IPS DF 4.7 (cell line): ENCODE measurements at regions not wholly inside any gene's neighbourhood (a gene's known extent, or its start where the extent isn't known, plus 50 kb on each side); places are given as distances from the start of the nearest gene placed in this dataset.

ENCODE experiments used
- DNase-seq: peaks from one replicate; pipeline ENCODE4 v3.0.0-alpha.2; 2013; ENCODE audit warnings: low spot score; ENCODE audit errors: extremely low read depth

DNA sequence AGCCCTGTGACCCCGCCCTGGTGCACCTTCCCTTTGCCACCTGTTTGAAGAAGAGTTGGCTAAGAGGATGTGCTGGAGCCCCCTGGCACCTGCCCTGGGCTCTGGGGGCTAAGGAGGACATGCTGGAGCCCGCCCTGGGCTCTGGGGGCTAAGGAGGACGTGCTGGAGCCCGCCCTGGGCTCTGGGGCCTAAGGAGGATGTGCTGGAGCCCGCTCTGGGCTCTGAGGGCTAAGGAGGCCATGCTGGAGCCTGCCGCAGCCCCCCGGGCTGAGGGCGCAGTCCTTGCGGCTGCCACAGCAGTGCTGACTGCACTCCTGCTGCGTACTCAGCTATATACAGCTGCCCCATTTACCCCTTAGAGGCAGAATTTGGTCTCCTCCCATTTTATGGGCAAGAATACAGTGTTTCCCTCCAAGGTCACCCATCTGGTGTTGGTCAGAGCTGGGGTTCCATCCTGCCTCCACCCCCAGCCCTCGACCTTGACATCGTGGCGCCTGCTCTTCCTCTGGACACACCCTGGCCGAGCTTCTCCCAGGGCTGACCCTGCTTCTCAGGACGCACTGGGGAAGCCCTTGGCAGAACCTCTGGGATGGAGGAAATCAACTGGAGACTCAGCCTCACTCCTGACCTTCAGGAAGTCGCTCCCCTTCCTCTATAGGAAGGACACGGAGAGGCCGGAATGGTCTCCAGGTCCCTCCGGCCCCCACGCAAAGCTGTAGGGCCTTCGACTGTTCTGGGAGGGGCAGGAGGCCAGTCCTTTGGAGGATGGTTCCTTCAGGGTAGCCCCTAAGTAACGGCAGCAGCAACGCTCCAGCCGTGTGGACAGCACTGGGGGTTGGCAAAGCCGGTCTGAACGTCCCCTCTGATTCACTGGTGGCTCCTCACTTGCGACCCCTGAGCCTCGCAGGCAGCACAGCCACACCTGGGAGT, 65.0 kb upstream of the HPCAL1 start:
- no peak for DNase-seq

DNA sequence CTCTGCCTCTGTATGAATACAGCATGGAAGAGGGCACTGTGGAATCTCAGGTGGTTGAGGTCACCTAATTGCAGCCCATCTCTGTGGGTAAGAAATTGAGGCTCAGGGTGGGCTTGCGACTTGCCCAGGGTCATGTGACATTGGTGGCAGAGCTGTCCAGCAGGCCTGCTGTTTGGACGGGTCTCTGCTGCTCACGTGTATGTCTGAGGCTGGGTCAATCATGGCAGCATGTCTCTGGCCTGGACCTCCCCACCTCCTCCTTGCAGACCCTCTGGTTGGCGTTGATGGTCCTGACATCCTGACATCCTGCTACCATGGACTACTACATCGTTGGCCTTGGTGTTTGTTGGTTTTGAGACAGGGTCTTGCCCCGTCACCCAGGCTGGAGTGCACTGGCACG, 64.3 kb upstream of the HPCAL1 start:
- no peak for DNase-seq

DNA sequence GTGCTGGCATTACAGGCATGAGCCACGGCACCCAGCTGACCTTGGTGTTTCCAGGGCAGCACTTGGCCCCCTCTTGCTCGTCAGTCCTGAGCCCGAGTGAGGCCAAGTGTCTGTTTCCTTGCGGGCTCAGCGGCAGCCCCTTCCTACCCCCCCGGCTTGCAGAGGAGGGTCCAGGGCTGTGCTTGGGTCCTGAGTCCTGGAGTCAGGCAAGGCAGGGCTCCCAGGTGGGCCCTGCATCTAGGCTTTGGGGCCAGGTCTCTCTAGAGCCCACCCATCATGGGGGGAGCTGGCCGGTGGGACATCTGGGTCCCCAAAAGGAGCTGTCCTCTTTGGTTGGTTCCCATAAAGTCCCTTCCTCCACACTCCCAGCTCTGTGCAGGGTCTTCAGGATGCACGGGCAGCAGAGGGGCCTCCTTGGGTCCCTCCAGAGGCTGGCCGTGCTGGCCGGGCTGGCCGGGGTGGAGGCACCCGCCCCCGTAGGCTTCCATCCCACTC, 63.7 kb upstream of the HPCAL1 start:
- DNase-seq, result no peak

DNA sequence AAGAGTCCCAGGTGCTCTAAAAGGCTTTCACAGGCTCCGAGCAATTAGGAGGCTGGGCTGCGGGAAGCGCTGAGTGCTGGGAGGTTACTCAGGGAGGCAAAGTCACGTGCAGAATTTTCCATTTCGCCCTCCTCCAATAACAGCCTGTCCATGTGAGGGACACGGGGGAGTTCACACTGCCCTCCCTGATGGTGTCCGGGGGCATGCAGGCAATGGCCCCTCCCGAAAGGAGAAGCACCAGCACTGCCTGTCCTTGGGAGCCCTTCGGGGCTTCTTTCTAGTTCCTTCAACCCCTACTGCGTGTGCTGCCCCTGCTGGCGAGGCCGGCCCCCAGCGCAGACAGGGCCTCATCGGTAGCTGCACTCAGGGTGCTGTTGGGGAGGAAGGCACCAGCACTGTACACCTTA, 63.1 kb upstream of the HPCAL1 start:
- peak; percentile 9 for DNase-seq

DNA sequence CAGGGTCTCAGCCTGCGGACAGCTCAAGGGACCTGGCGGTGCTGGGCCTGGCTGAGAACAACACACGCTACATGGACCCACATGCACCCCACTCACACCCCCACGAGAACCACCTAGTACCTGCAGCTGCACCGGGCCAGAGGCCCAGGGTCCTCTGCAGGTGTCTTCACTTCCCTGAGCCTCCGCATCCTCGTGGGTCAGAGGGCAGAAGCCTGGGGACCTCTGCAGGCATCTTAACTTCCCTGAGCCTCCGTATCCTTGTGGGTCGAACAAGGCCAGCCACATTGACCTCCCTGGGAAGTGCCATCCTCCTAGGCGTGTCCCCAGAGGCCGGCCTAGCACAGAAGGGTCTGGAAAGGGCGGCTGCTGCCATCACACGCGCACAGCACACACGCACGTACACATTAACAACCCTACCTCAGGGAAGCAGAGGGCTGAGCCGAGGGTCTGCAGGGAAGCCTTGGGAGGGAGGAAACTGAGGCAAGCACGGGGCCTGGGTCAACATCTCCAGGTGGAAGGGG, 62.5 kb upstream of the HPCAL1 start:
- no peak for DNase-seq

DNA sequence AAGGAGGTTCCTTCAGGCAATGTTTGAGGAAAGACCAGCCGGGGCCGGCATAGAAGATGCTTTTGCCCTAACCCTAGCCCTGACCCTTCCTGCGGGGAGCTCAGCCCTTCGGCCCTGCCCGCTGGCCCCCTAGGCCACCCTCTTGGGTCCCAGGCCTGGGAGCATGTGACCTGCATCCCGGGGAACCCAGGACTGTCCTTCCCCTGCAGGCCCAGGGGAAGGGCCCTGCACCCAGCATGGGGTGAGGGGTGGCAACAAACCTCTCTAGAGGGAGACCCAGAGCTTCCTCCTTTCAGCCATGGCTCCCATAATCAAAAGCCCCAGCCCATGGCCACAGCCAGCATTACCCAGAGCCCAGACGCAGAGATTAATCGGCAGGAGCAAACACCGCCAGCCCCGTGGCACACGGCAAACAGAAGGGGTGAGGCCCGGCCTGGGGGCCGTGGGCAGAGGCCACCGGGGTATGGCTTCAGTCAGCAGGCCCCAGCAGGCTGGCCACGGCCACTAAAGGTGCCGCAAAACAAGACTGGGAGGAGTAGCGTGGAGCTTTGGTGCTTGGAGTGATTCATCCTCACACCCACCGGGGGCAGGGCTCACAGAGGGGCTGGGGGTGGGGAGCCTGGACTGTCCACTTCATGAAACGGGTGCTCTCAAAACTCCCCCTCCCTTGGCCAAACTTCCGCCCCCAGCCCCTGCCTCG, 61.6 kb upstream of the HPCAL1 start:
- DNase-seq, result no peak

DNA sequence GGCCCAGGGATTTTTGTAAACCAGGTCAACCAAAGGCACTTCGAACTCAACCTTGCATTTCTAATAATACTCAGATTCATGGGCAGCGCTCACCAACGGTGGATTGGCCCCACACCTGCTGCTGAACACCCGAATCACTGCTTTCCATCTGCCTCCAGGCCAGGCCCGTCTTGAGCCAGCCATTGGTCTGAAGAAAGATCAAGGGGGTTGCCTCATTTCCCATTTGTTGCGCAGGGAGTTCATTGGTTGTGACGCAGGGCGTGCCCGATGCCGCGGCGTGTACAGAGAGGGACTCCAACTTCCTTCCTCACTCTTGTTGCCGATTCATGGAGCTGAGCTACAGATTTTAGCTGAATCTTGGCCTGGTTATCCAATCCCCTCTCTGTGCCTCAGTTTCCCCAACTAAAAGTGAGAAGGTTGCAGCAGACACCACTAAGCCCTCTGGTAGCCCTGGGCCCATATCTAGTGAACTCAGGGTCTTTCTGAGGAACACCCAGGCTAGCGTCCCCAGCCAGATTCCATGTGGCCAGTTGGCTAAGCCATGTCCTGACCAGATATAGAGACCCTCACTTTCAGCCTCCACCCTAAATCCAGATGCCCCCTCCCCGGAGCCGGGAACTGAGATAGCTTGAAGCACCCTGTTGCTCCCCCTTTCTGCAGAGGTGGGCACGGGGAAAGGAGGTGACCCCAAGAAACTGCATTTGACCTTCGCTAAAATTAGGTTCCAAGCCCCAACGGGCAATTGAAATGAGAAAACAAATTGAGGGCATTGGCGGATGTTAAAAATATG, 60.9 kb upstream of the HPCAL1 start:
- DNase-seq, result no peak

DNA sequence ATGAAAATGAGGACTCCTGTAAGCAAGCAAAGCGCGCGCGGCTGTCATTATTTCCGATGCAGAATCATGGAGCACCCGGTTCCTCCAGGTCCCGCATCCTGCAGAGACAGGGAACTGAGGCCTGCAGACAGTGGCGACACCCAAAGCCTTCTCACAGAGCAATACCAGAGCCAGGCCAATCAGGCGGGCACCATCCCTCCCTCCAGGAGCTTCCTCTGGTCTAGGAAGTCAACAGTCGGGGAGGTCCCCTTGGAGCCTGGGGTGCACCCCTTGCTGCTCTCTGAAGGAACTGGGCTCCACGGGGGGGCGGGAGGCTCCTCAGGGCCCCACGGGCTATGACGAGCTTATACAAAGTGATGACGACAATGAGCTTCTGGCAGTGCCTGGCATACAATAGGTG, 60.3 kb upstream of the HPCAL1 start:
- no peak for DNase-seq

DNA sequence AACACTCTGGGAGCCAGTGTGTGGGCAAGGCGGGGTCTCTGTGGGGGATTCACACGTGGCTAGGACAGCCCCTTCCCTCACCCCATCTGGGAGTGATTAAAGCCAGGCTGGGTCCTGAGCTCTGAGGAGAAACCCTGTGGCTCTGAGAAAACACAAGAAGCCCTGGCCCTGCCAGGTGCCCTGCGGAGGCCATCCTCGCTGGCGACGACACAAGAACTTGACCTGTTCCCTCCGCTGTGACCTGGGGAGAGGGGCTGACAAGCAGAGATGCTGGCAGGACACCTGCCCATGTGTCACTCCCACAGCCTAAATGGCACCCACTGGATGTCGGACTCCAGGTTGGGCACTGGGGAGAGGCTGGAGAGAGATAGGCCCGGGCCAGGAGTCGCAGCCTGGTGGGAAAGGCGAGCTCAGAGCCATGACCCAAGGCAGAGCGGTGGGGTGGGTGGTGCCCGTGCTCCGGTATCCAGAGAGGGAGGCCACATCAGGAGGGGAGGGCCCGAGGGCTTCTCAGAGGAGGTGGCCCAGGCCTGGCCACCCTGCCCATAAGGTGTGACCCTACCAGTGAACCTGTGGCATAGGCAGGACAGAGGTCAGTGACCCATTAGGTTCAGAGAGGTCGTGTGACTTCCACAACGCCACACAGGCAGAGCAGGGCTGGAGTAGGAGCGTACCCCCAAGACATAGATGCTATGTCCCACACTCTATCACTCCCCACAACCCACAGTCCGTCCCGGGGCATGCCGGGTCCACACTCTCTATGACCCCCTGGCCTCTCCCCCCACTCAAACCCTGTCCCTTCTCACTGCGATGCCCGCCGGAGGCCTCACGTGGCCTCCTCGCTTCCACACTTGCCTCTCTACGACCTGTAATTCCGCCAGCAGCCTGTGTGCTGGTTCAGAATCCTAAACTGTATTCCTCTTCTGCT, 59.4 kb upstream of the HPCAL1 start:
- DNase-seq, result no peak

DNA sequence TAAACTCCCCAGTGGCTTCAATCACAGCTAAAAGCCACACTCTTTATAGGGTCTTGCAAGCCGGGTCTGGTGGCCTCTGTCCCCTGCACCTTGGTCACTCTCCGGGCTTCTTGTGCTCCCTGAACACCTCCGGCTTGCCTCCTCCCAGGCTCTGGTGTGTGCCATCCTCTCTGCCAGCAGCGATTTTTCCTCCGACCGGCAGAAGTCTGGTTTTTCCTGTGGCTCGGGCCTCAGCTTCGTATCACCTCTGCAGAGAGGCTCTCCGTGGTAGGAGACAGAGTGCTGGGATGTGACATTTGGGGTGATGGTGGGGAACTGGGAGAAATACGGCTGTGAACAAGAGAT, 58.8 kb upstream of the HPCAL1 start:
- DNase-seq, result no peak

DNA sequence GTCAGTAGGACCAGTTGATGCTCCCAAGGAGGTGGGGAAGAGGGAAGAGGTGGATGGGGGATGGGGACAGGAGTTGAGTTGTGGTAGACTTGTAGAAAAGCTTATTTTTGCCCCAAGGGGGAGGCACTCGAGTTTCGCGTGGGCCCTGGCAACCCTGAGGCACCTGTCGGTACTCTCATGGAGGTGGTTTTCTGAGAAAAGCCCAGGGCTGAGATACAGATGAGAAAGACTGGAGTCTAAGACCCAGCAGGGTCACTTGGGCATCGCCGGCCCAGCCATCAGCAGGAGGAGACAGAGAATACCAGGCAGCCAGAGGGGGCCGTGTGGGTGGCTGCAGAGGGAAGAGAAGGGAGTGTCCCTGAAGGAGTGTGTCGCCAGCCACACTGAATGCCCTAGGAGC, 57.7 kb upstream of the HPCAL1 start:
- no peak for DNase-seq

DNA sequence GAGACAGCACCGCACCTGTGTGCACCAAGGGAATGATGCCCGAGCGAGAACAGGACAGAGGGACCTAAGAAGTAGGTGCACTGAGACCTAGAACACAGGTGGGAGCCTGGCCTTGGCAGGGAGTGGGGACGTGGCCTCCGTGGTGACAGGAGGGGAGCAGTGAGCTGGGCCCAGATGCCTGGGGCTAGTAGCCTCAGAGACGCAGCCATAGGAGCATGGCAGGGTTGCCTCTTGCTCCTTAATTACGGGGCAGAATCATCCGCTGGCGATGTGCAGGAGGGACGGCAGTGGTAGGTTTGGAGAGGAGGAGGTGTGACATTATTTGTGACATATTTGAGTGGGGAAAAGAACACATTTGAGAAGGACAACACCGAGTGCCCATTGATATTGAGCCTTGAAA, 57.0 kb upstream of the HPCAL1 start:
- no peak for DNase-seq

DNA sequence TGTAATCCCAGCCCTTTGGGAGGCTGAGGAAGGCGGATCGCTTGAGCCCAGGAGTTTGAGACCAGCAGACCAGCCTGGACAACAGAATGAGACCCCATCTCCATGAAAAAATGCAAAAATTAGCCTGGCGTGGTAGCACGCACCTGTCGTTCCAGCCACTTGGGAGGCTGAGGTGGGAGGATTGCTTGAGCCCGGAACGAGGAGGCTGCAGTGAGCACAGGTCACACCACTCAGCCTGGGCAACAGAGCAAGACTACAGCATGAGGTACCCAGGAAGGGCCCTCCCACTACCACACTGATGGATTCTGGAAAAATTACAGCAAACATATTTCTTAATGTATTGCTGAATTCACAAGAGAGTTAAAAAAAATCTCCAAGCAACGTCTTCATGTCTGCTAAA, 56.3 kb upstream of the HPCAL1 start:
- DNase-seq, result no peak

DNA sequence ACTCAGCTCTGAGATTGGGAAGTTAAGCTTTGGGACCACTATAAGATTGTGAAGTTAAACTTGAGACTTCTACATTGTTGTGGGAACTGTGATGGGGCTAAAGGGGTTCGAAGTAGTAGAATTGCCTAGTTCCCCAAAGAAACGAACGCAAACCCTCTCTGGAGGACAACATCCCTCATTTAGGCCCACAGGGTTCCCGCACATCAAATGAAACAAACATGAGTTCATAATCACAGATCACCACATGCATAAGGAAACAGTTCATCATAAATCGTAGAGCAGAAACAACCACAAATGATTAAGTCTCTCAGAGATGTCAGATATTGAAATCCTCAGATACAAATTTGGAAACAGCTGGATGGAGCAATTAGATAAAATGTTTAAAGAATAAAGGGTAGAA, 55.9 kb upstream of the HPCAL1 start:
- no peak for DNase-seq

DNA sequence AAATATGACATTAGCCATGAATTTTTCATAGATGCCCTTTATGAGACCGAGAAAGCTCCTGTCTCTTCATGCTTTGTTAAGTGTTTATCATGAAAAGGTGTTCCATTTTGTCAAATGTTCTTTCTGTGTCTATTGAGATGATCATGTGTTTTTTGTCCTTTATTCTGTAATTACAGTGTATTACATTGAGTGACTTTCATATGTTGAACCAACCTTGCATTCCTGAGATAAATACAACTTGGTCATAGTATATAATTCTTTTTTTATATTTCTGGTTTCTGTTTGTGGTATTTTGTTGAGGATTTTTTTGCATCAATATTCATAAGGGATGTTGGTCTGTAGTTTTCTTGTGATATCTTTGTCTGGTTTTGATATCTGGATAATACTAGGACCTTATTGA, 52.9 kb upstream of the HPCAL1 start:
- DNase-seq, result no peak

DNA sequence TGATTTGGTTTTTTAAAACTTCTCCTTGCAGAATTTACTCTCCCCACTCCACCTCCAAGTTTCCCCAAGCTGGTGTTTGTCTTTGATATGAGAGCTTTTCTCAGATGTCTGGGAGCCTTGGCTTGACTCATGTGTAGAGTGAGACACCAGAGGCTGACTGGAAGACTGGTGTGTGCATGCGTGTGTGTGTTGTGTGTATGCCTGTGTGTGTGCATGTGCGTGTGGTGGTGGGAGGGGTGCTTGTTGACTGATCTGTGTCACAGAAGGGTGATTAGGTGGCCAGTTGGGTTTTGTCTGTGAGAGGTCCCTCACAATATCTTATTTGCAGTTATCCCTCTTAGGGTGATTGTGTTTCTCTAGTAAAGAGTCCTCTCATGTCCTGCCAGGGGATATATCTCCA, 50.5 kb upstream of the HPCAL1 start:
- DNase-seq, result no peak

DNA sequence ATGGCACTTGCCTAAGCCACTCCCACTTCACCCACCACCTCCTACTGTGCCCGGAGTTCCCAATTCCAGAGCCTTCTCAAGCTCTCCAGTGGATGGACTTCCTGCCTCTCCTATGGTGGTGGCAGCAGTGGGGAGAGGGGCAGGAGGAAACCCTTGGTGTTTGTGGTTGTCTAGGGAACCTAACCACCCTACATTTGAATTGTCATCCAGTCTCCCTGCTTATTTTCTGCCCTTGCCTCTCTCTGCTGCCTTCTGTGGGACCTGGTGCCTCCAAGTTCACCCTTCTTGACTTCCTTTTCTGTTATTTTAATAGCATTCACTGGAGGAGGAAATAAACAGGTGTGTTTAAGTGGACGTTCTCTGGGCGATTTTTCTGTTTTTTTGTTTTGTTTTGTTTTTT, 50.0 kb upstream of the HPCAL1 start:
- DNase-seq, result no peak
